ENCODE measurements at regions not wholly inside any gene's neighbourhood (a gene's known extent, or its start where the extent isn't known, plus 50 kb on each side); places are given as distances from the start of the nearest gene placed in this dataset.
"Not testable (repeated sequence)": the region's sequence is repeated elsewhere in the genome, so short reads cannot be mapped to it uniquely, and the experiment has no call there.

- no peaks in the 10 kb centered on the region for H3K27me3 ChIP-seq (ENCODE audit: control insufficient read depth, insufficient read depth, low read length)
- no peak for DNase-seq (ENCODE audit: low read depth, low spot score)
- no peak overlapping the region for H3K27ac ChIP-seq (ENCODE audit: low read depth, low read length)
- ChIA-PET POLR2A (no interaction called here), CTCF (interaction anchor here (1.0 kb wide), 1 partner anchor 18 kb away, joined by 3 read pairs; no protein-coding TSS in a partner anchor)
- no peak overlapping the region for H3K4me3 ChIP-seq (ENCODE audit: low read depth, low read length)
- no peak for TF ChIP-seq CTCF (IDR thresholded peaks at IDR 0.05; ENCODE audit: low read depth, low read length)
- no peaks in the 10 kb centered on the region for H3K9me3 ChIP-seq (ENCODE audit: control insufficient read depth, insufficient read depth, low read length)
Measured at GRCh38 chr6:119760046-119760445, 410.5 kb upstream of the MAN1A1 start.

- Histone ChIP-seq H3K9me3 (ENCODE audit: control insufficient read depth, insufficient read depth, low read length) (no peaks in the 10 kb centered on the region), H3K27me3 (ENCODE audit: control insufficient read depth, insufficient read depth, low read length) (no peaks in the 10 kb centered on the region), H3K4me3 (ENCODE audit: low read depth, low read length) (no peak overlapping the region), H3K27ac (ENCODE audit: low read depth, low read length) (no peak overlapping the region)
- POLR2A ChIA-PET: no interaction called here
- no peak for DNase-seq (ENCODE audit: low read depth, low spot score)
- no peak for TF ChIP-seq CTCF (IDR thresholded peaks at IDR 0.05; ENCODE audit: low read depth, low read length)
- CTCF ChIA-PET: no interaction called here
Measured at GRCh38 chr6:119758385-119758784, 408.8 kb upstream of the MAN1A1 start.

GRCh38 chr6:119757467-119757866 lies 407.9 kb upstream of the MAN1A1 start:
- Histone ChIP-seq H3K4me3 (ENCODE audit: low read depth, low read length) (no peak overlapping the region), H3K9me3 (ENCODE audit: control insufficient read depth, insufficient read depth, low read length) (no peaks in the 10 kb centered on the region), H3K27ac (ENCODE audit: low read depth, low read length) (no peak overlapping the region), H3K27me3 (ENCODE audit: control insufficient read depth, insufficient read depth, low read length) (no peaks in the 10 kb centered on the region)
- POLR2A ChIA-PET: no interaction called here
- DNase-seq (ENCODE audit: low read depth, low spot score): no peak
- CTCF ChIA-PET: no interaction called here
- no peak for TF ChIP-seq CTCF (IDR thresholded peaks at IDR 0.05; ENCODE audit: low read depth, low read length)

- TF ChIP-seq CTCF (IDR thresholded peaks at IDR 0.05; ENCODE audit: low read depth, low read length): no peak
- ChIA-PET POLR2A (no interaction called here), CTCF (no interaction called here)
- Histone ChIP-seq H3K27ac (ENCODE audit: low read depth, low read length) (no peak overlapping the region), H3K4me3 (ENCODE audit: low read depth, low read length) (no peak overlapping the region), H3K9me3 (ENCODE audit: control insufficient read depth, insufficient read depth, low read length) (no peaks in the 10 kb centered on the region), H3K27me3 (ENCODE audit: control insufficient read depth, insufficient read depth, low read length) (no peaks in the 10 kb centered on the region)
- DNase-seq (ENCODE audit: low read depth, low spot score): no peak
Measured at GRCh38 chr6:119749335-119749734, 399.8 kb upstream of the MAN1A1 start.

- H3K27me3 ChIP-seq (ENCODE audit: control insufficient read depth, insufficient read depth, low read length); H3K9me3 ChIP-seq (ENCODE audit: control insufficient read depth, insufficient read depth, low read length); DNase-seq (ENCODE audit: low read depth, low spot score); H3K27ac ChIP-seq (ENCODE audit: low read depth, low read length); CTCF ChIA-PET; POLR2A ChIA-PET; H3K4me3 ChIP-seq (ENCODE audit: low read depth, low read length): not testable (repeated sequence)
Measured at GRCh38 chr6:119748535-119748934, 399.0 kb upstream of the MAN1A1 start.

Data from AG04450 (cell line).